ENCODE measurements at regions not wholly inside any gene's neighbourhood (a gene's known extent, or its start where the extent isn't known, plus 50 kb on each side); places are given as distances from the start of the nearest gene placed in this dataset.
A peak's percentile ranks its signal among the peaks of the same experiment; 100 is the strongest.

DNA sequence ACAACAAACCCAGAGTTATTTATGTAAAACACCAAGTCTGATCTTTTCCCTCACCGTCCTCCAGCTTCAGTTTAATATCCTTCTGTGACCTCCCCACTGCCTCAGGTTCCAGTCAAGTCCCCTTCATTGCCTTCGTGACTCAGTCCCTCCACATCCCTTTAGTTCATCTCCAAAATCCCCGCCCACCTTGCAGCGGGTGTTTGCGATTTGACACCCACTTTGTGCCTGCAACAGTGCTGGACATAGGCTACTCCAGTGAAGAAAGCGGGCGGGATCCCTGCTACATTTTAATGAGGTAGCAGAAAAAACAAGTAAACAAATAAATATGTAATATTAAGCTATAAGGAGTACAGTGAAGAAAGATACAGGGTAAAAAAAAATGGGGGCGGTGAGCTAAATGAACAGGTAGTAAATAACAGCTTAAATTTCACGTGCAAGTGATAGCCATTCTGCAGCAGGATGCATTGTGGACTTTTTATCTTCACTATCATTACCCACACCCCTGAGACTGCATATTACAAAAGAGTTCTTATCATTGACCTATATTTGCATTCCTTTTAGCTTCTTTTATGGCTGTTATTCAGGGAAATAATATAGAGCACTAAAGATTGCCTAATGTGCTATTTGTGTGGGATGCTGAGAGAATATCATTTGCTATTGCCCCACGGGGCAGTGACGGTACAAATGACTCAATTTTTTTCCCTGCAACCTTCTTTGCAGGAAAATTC lies 222.8 kb upstream of the NUDT4 start:
- DNase-seq (ENCODE audit: low read depth), result no peak

DNA sequence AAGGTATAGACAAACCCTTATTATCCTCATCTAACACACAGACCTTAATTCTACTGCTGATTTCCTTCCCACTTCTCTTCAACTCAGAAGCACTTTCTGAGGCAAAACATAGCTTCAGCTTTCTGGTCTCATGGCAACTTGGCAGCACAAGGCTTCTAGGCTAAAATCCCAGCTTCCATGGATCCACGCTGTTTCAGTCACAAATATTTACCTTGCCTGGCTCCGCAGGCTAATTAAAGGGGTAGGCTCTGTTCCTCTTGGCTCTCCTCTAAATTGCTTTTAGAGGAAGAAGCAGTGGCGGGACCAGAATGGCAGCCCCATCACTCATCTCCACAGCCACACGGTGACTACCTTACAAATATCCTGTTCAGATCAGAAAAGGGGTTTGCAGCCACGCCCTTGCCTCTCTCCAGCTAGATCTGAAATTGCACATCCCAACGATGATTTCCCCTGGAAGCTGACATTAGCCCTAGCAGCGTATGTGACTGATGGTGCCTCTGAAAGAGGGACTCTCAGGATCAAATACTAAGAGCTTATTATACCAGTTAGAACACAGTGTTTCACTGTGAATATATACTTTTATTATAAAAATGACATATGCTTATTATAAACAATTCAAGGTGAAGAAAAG lies 221.5 kb upstream of the NUDT4 start:
- DNase-seq (ENCODE audit: low read depth), result no peak

DNA sequence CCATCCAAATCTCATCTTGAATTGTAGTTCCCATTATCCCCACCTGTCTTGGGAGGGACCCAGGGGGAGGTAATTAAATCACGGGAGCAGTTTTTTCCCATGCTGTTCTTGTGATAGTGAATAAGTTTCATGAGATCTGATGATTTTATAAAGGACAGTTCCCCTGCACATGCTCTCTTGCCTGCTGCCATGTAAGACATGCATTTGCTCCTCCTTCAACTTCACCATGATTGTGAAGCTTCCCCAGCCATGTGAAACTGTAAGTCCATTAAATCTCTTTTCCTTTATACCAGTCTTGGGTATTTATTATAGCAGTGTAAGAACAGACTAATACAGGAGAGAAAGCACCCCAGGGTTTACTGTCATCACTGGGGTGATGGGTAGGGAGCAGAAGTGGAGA lies 220.4 kb upstream of the NUDT4 start:
- DNase-seq (ENCODE audit: low read depth), result no peak

DNA sequence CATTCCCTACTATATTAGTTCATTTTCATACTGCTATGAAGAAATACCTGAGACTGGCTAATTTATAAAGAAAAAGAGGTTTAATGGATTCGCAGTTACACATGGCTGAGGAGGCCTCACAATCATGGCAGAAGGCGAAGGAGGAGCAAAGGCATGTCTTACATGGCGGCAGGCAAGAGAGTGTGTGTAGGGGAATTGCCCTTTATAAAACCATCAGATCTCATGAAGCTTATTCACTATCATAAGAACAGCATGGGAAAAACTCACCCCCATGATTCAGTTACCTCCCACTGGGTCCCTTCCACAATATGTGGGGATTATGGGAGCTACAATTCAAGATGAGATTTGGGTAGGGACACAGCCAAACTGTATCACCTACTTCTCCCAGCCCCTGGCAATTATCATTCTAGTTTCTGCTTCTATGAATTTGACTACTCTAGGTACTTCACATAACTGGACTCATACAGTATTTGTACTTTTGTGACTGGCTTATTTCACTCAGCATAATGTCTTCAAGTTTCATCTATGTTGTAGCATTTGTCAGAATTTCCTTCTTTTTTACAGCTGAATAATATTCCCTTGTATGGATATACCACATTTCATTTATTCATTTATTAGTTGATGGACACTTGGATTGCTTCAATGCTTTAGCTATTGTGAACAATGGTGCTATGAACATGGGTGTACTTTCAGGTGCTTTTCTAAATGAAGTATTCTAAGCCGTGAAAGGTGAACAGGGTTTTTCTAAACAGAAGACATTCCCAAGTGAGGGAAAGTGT lies 219.5 kb upstream of the NUDT4 start:
- DNase-seq (ENCODE audit: low read depth), result no peak

DNA sequence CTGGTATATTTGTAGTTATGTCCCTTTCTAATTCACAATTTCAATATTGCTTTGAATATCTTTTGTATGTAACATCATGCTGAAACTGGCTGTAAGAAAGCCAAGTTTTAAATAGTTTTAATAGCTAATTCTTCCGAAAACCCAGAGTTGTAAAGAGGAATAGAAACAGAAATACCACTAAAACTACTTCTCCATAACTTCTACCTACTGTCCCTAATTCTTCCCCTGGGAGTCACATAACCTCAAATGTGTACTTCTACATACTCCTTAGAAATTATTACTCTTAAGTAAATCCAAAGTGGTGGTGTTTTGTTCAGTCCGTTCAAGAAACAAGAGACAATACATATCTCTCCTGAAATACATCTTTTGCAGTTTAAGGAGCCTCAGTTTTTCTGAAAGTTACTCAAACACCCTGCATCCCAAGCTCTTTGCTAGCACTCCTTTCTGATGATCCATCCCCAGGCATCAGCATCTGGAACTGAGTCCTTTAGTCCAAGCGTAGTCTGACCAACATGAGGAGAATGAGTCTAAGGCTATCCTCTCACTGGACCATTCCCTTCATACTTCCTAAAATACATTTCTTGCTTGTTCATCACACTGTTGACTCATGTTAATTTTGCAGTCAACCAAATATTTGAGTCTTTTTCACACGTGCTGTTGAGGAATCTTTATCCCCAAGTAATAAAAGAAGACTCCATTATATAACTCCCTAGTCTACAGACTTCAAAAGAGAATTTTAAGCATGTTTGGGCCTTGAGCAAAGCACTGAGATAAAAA lies 214.3 kb upstream of the NUDT4 start:
- peak; percentile 79 for DNase-seq (ENCODE audit: low read depth)

DNA sequence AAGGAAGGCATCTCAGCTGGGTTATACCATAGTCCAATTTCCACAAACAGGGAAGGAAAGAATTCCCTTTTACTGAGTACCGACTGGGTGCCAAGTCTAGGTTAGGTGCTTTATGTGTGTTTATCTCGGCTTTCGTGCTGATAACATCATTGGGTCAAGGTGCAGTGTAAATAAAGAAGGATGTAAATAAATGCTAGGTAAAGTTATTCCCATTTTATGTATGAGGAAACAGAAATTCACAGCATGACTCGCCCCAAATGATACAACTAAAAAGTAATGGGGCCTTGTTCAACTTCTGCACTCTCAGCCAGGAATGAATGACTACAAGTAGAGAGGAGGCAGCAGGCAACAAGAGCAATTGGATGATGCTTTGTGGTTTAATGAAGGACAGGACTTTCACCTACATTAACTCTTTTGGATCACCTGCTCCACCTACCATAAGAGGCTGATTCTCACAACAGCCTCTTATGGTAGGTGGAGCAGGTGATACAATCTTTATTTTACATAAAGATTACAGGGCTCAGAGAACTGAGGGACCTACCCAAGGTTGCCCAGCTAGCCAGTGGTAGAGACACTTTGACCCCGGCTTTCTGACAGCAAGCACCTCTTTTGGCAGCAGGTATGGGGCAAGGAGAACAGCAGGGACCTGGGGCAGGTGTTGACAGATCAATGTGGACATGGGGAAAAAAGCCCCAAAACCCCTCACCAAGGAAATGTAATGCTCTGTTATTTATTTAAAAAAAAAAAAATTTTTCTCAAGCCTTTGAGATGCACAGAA lies 213.4 kb upstream of the NUDT4 start:
- DNase-seq (ENCODE audit: low read depth), result no peak

DNA sequence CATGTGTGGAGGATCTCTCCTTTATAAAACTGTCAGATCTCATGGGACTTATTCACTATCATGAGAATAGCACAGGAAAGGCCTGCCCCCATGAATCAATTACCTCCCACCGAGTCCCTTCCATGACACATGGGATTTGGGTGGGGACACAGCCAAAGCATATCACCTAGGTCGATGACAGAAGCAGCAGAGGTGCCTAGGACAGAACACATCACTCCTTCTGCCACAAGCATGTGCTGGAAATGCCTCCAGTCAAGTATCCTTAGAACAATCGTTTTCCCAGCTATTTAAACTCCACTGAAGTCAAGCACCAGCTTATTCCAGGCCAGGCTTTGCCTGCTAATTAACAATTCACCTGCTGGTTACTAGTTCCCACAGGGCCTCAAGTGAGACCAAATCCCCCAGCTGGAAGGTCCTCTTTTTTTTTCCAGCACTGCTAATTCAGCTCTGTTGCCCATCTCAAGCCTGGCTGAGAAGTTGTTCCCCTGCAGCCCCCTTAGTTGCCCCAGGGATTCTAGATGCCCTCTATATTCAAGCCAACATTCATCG lies 212.3 kb upstream of the NUDT4 start:
- no peak for DNase-seq (ENCODE audit: low read depth)

DNA sequence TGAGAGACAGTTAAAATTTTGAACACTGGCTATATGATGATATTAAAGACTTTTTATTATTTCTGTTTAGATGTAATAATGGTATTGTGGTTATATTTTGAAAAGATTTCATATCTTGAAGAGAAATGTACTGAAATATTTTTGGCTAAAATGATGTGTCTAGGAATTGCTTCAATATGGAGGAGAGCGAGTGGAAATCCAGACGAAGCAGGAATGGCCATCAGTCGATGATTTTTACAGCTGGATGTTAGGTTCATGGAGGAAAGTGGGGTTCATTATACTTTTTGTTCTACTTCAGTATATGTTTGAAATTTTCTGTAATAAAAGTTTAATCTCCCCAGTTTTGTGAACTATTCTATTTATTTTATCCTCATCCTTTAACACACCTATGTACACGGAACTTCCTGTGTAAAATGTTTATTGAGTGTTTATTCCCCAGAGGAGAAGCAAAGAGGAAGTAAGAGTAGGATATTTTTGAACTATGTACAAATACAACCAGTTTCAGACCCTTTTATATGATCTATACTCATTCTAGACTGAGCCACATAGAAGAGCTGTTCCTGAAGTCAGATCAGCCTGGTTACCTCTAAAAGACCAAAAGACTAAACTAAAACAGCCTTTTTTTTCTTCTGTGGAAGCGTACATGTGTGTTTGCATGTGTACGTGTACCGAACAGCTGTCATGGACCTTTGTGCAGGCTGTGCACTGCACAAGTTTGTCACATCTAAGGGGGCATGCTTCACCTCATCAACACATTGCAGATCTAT lies 211.0 kb upstream of the NUDT4 start:
- DNase-seq (ENCODE audit: low read depth), result no peak

DNA sequence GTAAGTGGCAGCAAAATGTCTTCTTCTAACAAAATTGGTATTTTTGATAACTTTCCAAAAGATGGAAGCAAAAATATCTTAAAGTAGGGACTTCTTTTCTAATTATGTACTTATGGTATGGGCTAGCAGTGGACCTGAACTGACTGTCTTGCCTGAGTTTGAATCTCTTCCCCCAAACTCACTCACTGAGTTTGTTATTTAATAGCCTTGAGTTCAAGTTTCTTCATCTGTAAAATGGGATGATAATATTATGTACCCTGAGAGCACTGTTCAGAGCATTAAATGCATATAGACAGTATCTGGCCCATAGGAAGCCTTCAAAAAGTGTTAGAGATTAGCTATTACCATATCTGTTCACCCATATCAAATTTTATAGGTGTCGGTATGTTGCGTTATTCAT lies 210.4 kb upstream of the NUDT4 start:
- no peak for DNase-seq (ENCODE audit: low read depth)

DNA sequence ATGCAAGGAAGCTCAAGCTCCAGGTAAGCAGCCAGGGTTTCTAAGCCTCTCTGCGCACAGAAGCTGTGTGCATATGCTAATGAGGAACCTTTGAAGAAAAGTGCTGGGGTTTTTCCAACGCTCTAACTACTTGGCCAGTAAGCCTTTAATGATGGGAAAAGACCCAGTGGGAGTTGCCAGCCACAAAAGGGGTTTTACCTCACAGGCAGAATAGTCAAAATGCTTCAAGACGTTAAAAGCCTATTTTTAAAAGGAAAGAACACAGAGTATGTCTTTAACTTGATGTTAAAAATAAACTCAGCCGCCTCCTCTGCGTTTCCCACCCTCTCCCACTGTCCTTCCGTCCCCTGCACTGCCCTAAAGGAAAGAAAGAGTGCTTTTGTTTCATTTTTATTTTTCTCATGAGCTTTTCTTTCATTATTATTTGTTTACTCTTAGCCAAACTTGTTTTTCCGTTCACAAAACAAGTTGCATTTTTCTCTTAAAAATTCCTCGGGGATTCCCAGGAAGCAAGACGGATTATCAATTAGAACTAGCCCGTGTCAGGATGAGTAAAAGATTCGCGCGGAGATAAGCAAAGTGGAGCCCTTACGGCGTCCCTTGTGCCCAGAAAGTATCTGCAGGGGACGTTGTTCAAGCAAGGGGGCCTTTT lies 209.8 kb upstream of the NUDT4 start:
- no peak for DNase-seq (ENCODE audit: low read depth)

DNA sequence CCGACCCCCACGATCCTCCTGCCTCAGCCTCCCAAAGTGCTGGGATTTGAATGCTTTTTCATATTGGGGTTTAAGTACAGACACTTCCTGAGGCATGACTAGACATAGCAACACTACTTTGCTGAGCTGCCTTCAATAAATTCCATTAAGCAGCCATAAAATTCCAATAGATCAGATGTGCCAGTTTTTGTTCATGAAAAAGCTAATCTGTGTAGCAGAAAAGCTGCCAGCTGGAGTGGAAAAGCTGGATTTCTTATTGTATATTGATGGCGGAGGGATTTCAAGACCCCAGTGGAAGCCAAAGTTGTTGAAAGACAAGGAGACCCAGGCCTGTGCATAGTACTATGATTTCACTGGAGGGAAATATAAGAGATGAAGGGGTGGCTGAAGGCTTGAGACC lies 209.0 kb upstream of the NUDT4 start:
- DNase-seq (ENCODE audit: low read depth), result no peak

DNA sequence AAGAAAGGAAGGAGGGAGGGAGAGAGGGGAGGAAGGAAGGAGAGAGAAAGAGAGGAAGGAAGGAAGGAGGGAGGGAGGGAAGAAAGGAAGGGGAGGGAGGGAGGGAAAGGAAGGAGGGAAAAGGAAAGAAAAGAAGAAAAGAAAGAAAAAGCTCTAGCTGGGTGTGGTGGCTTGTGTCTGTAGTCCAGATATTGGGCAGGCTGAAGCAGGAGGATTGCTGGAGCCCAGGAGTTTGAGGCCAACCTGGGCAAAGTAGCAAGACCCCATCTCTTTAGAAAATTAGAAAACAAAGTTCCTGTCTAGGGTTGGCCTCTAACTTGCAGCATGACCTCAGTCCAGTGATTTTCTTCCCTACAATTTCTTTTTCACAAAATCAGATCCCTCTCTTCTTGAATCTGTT lies 208.2 kb upstream of the NUDT4 start:
- no peak for DNase-seq (ENCODE audit: low read depth)

DNA sequence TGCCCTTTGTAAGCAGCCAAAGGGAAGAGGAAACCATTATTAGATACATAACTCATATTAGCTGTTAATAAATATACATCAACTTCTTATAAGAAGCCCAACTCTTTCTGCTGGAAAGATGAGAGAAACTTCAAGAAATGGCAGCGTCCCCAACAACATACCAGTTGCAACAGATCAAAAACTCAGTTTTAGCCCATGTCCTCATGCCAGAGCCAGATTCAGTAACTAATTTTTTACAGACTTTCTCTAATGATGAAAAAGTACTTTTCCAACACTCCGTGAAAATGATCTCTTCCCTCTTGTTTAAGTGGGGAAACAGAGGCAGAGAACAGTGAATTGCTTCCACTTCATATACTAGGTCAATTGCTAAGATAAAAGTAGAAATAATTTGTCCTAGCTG lies 206.8 kb upstream of the NUDT4 start:
- DNase-seq (ENCODE audit: low read depth), result no peak

DNA sequence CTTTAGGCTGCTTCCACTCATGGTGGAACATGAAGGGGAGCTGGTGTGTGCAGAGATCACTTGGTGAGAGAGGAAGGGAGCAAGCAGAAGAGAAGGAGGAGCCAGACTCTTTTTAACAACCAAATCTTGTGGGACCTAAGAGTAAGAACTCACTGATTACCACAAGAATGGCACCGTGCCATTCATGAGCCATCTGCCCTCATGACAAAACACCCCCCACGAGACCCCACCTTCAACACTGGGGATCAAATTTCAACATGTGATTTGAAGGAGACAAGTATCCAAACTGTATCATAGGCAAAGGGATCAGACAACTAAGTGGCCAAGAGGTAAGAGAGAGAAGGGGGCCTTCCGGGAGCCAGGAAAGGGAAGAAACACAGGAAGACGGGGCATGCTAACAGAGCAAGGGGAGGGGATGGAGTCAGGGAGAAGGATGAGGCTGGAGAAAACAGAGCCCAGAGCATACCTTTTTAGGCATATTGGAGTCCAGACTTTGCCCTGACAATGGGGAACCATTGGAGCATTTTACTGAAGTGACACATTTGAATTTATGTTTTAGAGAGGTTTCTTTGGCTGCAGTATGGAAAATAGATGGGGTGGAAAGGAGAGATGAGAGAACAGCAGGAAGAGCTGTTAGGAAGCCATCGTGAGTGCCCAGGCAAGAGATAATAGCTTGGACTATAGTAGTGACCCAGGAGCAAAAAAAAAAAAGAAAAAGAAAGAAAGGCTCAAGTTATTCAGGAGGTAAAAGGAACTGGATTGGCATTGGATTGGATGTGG lies 204.4 kb upstream of the NUDT4 start:
- DNase-seq (ENCODE audit: low read depth), result no peak

DNA sequence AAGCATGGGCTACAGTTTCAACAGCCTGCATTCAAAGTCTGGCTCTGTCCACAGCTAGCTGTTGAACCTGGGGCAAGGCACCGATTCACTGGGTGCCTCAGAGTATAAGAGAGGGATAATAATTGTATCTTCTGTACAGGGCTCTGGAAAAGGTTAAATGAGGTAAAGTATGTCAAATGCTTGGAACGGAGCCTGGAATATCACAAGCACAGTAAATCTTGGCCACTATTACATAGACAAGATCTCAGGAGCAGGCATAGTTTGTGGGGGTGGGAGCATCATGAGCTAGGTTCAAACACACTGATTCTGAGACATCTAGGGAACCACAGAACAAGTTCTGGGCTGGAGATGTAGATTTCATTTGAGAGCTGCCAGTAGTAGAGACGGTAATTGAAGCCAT lies 203.7 kb upstream of the NUDT4 start:
- DNase-seq (ENCODE audit: low read depth), result peak; percentile 65

DNA sequence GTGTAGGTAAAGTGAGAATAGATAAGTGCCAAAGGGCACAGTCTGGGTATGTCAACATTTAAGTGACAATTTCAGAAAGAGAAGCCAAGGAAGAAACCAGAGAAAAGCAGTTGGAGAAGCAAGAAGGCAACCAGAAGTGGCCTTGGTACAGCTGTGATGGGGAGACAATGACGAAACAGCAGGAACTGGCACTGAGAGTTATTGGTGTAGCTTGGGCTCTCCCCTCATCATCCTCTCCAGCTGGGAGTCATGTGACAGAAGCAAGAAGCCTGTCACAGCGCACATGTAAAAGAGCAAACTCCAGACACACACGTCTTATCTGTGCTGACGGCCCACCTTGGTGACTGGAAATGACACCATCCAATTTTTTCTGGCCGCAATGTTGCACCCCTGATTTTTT lies 203.3 kb upstream of the NUDT4 start:
- no peak for DNase-seq (ENCODE audit: low read depth)

DNA sequence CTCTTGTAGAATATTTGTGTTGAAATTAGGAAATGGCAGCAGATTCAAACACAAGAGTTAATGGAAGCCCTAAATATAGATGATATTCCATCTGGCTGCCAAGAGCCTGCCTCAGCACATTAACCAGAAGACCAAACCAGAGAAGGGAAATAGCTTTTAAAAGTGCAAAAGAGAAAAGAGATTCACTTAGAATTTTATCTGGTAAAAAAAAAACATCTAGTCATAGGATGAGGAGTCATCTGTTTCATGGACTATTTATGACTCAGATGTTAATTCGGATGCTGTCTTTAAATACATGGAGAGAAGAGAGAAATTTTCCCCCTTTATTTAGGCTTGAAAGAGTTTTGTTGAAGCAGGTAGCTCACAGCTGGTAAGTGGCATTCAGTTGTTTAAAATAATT lies 201.6 kb upstream of the NUDT4 start:
- DNase-seq (ENCODE audit: low read depth), result no peak

DNA sequence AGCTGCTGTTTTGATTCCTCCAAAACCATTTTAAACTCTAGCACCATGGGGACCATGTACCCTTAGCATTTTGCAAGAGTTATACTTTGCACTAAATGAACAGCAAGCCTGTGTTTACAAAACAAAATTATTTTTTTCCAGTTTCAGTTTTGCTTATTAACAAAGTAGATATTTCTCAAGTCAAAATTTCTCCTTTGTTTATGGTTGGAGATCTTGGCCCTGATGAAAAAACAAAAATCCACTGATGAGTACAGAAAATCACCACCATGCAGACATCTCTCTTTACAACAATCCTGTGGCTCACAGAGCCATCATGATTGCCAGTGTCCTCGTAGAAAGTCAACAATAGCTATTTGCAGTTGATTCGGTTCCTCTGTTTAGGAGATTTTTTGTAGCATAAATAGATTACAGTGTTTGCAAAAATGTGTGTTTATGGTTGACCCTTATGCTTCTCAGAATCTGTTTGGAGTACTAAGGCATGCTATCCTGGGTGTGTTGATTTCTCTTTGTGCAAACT lies 201.1 kb upstream of the NUDT4 start:
- DNase-seq (ENCODE audit: low read depth), result no peak
